Esophagus muscularis mucosa (tissue), 4 donors: ENCODE measurements at regions not wholly inside any gene's neighbourhood (a gene's known extent, or its start where the extent isn't known, plus 50 kb on each side); places are given as distances from the start of the nearest gene placed in this dataset.

ENCODE experiments used
- EP300 ChIP-seq: sonication (generic); formaldehyde crosslinking; IDR thresholded peaks from one replicate; pipeline ENCODE4 v1.6.1; 2017; ENCODE audit warnings: antibody characterized with exemption
- POLR2A ChIP-seq: fragments of 450-650 bp; IDR thresholded peaks from one replicate; pipeline ENCODE4 v1.6.1; 2017; ENCODE audit warnings: antibody characterized with exemption, moderate library complexity, mild to moderate bottlenecking, low read depth
- POLR2AphosphoS5 ChIP-seq, 2 donors: sonication (generic); formaldehyde crosslinking; IDR thresholded peaks; one replicate each; pipeline ENCODE4 v1.6.1; 2017; ENCODE audit warnings: antibody characterized with exemption in 2 of 2
- TF ChIP-seq, protein P1 (sequence below), 3 experiments: fragments of 200-600 bp in 2 of 3; fragments of 450-650 bp in 1 of 3; sonication (generic) in 2 of 3; IDR thresholded peaks; one replicate each; pipeline ENCODE4 v1.5.1; 2017 to 2019; ENCODE audit warnings: antibody characterized with exemption in 3 of 3, mild to moderate bottlenecking in 2 of 3, moderate library complexity in 1 of 3

DNA sequence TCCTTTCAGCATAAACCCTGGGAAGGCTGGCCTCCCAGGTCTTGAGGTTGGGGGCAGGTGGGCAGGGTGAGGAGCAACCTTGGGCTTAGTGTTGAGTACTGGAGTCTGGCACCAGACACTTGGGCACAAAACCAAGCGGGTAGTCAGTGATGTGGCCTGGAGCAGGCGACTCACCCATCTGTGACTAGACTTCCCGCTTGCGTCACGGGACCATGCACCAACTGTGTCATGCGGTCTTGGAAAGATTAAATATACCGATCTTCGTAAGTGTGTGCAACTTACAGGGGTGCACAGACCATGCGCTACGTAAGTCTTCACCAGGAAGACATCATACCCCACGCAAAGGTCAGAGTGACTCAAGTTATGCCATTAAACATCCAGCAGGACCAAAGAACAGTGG lies 304.4 kb upstream of the IRX4 start:
- TF ChIP-seq, protein P1, sequence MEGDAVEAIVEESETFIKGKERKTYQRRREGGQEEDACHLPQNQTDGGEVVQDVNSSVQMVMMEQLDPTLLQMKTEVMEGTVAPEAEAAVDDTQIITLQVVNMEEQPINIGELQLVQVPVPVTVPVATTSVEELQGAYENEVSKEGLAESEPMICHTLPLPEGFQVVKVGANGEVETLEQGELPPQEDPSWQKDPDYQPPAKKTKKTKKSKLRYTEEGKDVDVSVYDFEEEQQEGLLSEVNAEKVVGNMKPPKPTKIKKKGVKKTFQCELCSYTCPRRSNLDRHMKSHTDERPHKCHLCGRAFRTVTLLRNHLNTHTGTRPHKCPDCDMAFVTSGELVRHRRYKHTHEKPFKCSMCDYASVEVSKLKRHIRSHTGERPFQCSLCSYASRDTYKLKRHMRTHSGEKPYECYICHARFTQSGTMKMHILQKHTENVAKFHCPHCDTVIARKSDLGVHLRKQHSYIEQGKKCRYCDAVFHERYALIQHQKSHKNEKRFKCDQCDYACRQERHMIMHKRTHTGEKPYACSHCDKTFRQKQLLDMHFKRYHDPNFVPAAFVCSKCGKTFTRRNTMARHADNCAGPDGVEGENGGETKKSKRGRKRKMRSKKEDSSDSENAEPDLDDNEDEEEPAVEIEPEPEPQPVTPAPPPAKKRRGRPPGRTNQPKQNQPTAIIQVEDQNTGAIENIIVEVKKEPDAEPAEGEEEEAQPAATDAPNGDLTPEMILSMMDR (IDR thresholded peaks at IDR 0.05) = no peak
- TF ChIP-seq POLR2A (no peak), EP300 (no peak), POLR2AphosphoS5 (IDR thresholded peaks at IDR 0.05) (no peak)
